H9 (cell line): ENCODE measurements at regions not wholly inside any gene's neighbourhood (a gene's known extent, or its start where the extent isn't known, plus 50 kb on each side); places are given as distances from the start of the nearest gene placed in this dataset.

Experiments
- DNase-seq: peaks from one replicate; pipeline ENCODE4 v3.0.0-alpha.2; 2017
- H2AFZ ChIP-seq: one replicate; pipeline ENCODE4 v1.6.1; 2013; ENCODE audit warnings: mild to moderate bottlenecking, low read length, control low read depth, moderate library complexity
- H2AK5ac ChIP-seq: 2 replicates; pipeline ENCODE4 v1.6.1; 2013; ENCODE audit warnings: low read length, control low read depth, mixed read lengths; ENCODE audit not compliant: insufficient read length
- H2BK120ac ChIP-seq: one replicate; pipeline ENCODE4 v1.6.1; 2013; ENCODE audit warnings: low read depth, mild to moderate bottlenecking, low read length, control low read depth, inconsistent platforms; ENCODE audit not compliant: poor library complexity, severe bottlenecking
- H2BK12ac ChIP-seq: 2 replicates; pipeline ENCODE4 v1.6.1; 2013; ENCODE audit warnings: low read length, control low read depth, mixed read lengths, low read depth; ENCODE audit not compliant: insufficient read length
- H2BK15ac ChIP-seq: 2 replicates; pipeline ENCODE4 v1.6.1; 2013; ENCODE audit warnings: low read depth, low read length, control low read depth
- H2BK20ac ChIP-seq: one replicate; pipeline ENCODE4 v1.6.1; 2013; ENCODE audit warnings: low read depth, mild to moderate bottlenecking, low read length, control low read depth, inconsistent platforms; ENCODE audit not compliant: poor library complexity, severe bottlenecking
- H2BK5ac ChIP-seq: 2 replicates; pipeline ENCODE4 v1.6.1; 2013; ENCODE audit warnings: low read length, control low read depth, mixed read lengths; ENCODE audit not compliant: insufficient read length
- H3K14ac ChIP-seq: 2 replicates; pipeline ENCODE4 v1.6.1; 2013; ENCODE audit warnings: low read length, control low read depth; ENCODE audit not compliant: insufficient read depth
- H3K18ac ChIP-seq: 2 replicates; pipeline ENCODE4 v1.6.1; 2013; ENCODE audit warnings: low read depth, mild to moderate bottlenecking, mixed read lengths, low read length, control low read depth; ENCODE audit not compliant: insufficient read length
- H3K23ac ChIP-seq: 2 replicates; pipeline ENCODE4 v1.6.1; 2013; ENCODE audit warnings: low read length, control low read depth, mixed read lengths, low read depth; ENCODE audit not compliant: insufficient read length
- H3K23me2 ChIP-seq: 2 replicates; pipeline ENCODE4 v1.6.1; 2013; ENCODE audit warnings: low read depth, mild to moderate bottlenecking, mixed read lengths, low read length, control low read depth; ENCODE audit not compliant: insufficient read length, poor library complexity, severe bottlenecking
- H3K27ac ChIP-seq: 2 replicates; pipeline ENCODE4 v1.5.1; 2013; ENCODE audit warnings: low read length, control low read depth, mixed read lengths, low read depth; ENCODE audit not compliant: insufficient read length
- H3K27me3 ChIP-seq: 2 replicates; pipeline ENCODE4 v1.6.1; 2013; ENCODE audit warnings: low read length, control low read depth, inconsistent platforms; ENCODE audit not compliant: insufficient read depth
- H3K4ac ChIP-seq: 2 replicates; pipeline ENCODE4 v1.6.1; 2013; ENCODE audit warnings: low read depth, mild to moderate bottlenecking, control low read depth, inconsistent platforms, low read length, moderate library complexity
- H3K4me1 ChIP-seq: 2 replicates; pipeline ENCODE4 v1.6.1; 2013; ENCODE audit warnings: low read length, control low read depth, inconsistent platforms; ENCODE audit not compliant: insufficient read depth
- H3K4me2 ChIP-seq: 2 replicates; pipeline ENCODE4 v1.6.1; 2013; ENCODE audit warnings: low read length, control low read depth, mixed read lengths; ENCODE audit not compliant: insufficient read length, insufficient read depth
- H3K56ac ChIP-seq: 2 replicates; pipeline ENCODE4 v1.6.1; 2013; ENCODE audit warnings: low read depth, mild to moderate bottlenecking, mixed read lengths, low read length, control low read depth; ENCODE audit not compliant: insufficient read length
- H3K79me1 ChIP-seq: 2 replicates; pipeline ENCODE4 v1.6.1; 2013; ENCODE audit warnings: low read depth, mild to moderate bottlenecking, moderate library complexity, low read length, control low read depth, inconsistent platforms; ENCODE audit not compliant: insufficient read depth, poor library complexity, severe bottlenecking
- H3K79me2 ChIP-seq: 2 replicates; pipeline ENCODE4 v1.6.1; 2013; ENCODE audit warnings: low read length, control low read depth, inconsistent platforms; ENCODE audit not compliant: insufficient read depth
- H3K9ac ChIP-seq: 2 replicates; pipeline ENCODE4 v1.6.1; 2013; ENCODE audit warnings: low read length, control low read depth, mixed read lengths; ENCODE audit not compliant: insufficient read length; ENCODE audit errors: extremely low read depth
- H3K9me3 ChIP-seq: one replicate; pipeline ENCODE4 v1.6.1; 2013; ENCODE audit warnings: low read depth, low read length, inconsistent platforms; ENCODE audit not compliant: control insufficient read depth
- H3T11ph ChIP-seq: one replicate; pipeline ENCODE4 v1.6.1; 2013; ENCODE audit warnings: mild to moderate bottlenecking, low read length, control low read depth, inconsistent platforms
- H4K20me1 ChIP-seq: one replicate; pipeline ENCODE4 v1.6.1; 2013; ENCODE audit not compliant: control insufficient read depth, insufficient read length, insufficient read depth
- H4K5ac ChIP-seq: 2 replicates; pipeline ENCODE4 v1.6.1; 2013; ENCODE audit warnings: low read depth, mild to moderate bottlenecking, mixed read lengths, low read length, control low read depth; ENCODE audit not compliant: insufficient read length
- H4K8ac ChIP-seq: replicated peaks from 2 replicates; pipeline ENCODE4 v1.6.1; 2013; ENCODE audit warnings: low read length, control low read depth, mixed read lengths, low read depth; ENCODE audit not compliant: insufficient read length
- H4K91ac ChIP-seq: 2 replicates; pipeline ENCODE4 v1.6.1; 2013; ENCODE audit warnings: low read depth, mild to moderate bottlenecking, moderate library complexity, mixed read lengths, low read length, control low read depth; ENCODE audit not compliant: insufficient read length
- H3K27ac Mint-ChIP-seq, 3 experiments: 2 replicates in 2 of 3; 3 replicates in 1 of 3; pipeline ENCODE4 v1.8.0; 2020 to 2021; ENCODE audit warnings: mixed read lengths in 3 of 3, mild to moderate bottlenecking in 1 of 3, moderate library complexity in 1 of 3
- H3K27me3 Mint-ChIP-seq: 2 replicates; pipeline ENCODE4 v1.8.0; 2021; ENCODE audit warnings: low read depth, mild to moderate bottlenecking, moderate library complexity, mixed read lengths
- H3K36me3 Mint-ChIP-seq, 3 experiments: 2 replicates in 2 of 3; 3 replicates in 1 of 3; pipeline ENCODE4 v1.8.0; 2020 to 2021; ENCODE audit warnings: low read depth in 3 of 3, mixed read lengths in 3 of 3; ENCODE audit not compliant: insufficient read depth in 1 of 3
- H3K4me1 Mint-ChIP-seq, 2 experiments: 2 replicates each; pipeline ENCODE4 v1.8.0; 2020; ENCODE audit warnings: mixed read lengths in 2 of 2
- H3K4me3 Mint-ChIP-seq, 2 experiments: 2 replicates in 1 of 2; 3 replicates in 1 of 2; pipeline ENCODE4 v1.8.0; 2020 to 2021; ENCODE audit warnings: mild to moderate bottlenecking in 2 of 2, mixed read lengths in 2 of 2, moderate library complexity in 1 of 2
- H3K9me3 Mint-ChIP-seq, 2 experiments: 2 replicates in 1 of 2; 3 replicates in 1 of 2; pipeline ENCODE4 v1.8.0; 2020; ENCODE audit warnings: mild to moderate bottlenecking in 2 of 2, mixed read lengths in 2 of 2, moderate library complexity in 1 of 2
- WGBS: extraction: QIAGEN DNeasy Blood & Tissue Kit; methylation state at CpG from one replicate; pipeline ENCODE4 v1.1.7; 2013; ENCODE audit warnings: missing lambda C conversion rate, low lambda C conversion rate, mixed read lengths; ENCODE audit not compliant: insufficient read length; ENCODE audit errors: extremely low coverage; 5-methylcytosine and 5-hydroxymethylcytosine counted together
- TF ChIP-seq, protein P1 (sequence below): fragments of 200-600 bp; sonication (generic); conservative IDR thresholded peaks from 3 replicates; pipeline ENCODE4 v1.8.0; 2021; ENCODE audit warnings: antibody characterized with exemption, mild to moderate bottlenecking

DNA sequence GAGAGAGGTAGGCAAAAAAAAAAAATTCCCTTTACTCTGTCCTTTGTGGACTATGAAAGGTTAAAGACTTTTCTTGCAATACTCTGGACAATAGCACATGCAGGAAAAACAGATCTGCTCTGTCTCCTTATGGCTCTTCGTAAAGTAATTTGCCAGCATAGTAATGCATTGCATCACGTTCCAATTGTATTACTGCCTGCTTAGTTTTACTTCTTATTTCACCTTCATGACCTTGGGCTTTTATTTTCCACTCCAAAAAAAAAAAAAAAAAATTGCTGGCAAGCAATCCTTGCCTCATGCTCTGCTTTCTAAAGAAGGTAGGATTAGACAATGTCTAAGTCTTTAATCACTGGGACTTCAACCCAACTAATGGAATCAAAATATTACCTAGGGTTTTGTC, 1802.7 kb downstream of the SUCLG1 start:
- Histone ChIP-seq H2BK120ac (no peak overlapping the region), H3K4me2 (no peak overlapping the region), H2AFZ (no peak overlapping the region), H3K23ac (no peak overlapping the region), H2AK5ac (no peak overlapping the region), H3K79me1 (no peaks in the 10 kb centered on the region), H2BK20ac (no peak overlapping the region), H3K27me3 (no peaks in the 10 kb centered on the region), H2BK15ac (no peak overlapping the region), H3K14ac (no peak overlapping the region), H3K4me1 (no peaks in the 10 kb centered on the region), H4K5ac (no peak overlapping the region), H4K8ac (no peak overlapping the region), H3K23me2 (no peaks in the 10 kb centered on the region), H2BK12ac (no peak overlapping the region), H3K18ac (no peak overlapping the region), H3K27ac (no peak overlapping the region), H3T11ph (no peak overlapping the region), H2BK5ac (no peak overlapping the region), H3K4ac (no peak overlapping the region), H3K9me3 (no peaks in the 10 kb centered on the region), H3K9ac (no peak overlapping the region), H3K79me2 (no peaks in the 10 kb centered on the region), H3K56ac (no peak overlapping the region), H4K91ac (no peak overlapping the region), H4K20me1 (no peaks in the 10 kb centered on the region)
- no peaks in the 10 kb centered on the region for H3K27me3 Mint-ChIP-seq
- H3K36me3 Mint-ChIP-seq, result peaks cover 0 to 2% (median 0%) of the 10 kb centered on the region in 3 experiments; a peak in 1 of 7 replicates
- no peak overlapping the region for H3K27ac Mint-ChIP-seq
- no peaks in the 10 kb centered on the region for H3K9me3 Mint-ChIP-seq
- H3K4me3 Mint-ChIP-seq, result no peak overlapping the region
- WGBS, result no CpG with 5 or more reads among the region's 2 CpGs
- TF ChIP-seq, protein P1, sequence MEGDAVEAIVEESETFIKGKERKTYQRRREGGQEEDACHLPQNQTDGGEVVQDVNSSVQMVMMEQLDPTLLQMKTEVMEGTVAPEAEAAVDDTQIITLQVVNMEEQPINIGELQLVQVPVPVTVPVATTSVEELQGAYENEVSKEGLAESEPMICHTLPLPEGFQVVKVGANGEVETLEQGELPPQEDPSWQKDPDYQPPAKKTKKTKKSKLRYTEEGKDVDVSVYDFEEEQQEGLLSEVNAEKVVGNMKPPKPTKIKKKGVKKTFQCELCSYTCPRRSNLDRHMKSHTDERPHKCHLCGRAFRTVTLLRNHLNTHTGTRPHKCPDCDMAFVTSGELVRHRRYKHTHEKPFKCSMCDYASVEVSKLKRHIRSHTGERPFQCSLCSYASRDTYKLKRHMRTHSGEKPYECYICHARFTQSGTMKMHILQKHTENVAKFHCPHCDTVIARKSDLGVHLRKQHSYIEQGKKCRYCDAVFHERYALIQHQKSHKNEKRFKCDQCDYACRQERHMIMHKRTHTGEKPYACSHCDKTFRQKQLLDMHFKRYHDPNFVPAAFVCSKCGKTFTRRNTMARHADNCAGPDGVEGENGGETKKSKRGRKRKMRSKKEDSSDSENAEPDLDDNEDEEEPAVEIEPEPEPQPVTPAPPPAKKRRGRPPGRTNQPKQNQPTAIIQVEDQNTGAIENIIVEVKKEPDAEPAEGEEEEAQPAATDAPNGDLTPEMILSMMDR, result no peak
- no peak for DNase-seq
- no peaks in the 10 kb centered on the region for H3K4me1 Mint-ChIP-seq
